OCI-M1 (cell line): ENCODE measurements at regions not wholly inside any gene's neighbourhood (a gene's known extent, or its start where the extent isn't known, plus 50 kb on each side); places are given as distances from the start of the nearest gene placed in this dataset.

ENCODE experiments used
- DNase-seq: peaks from one replicate; lab custom pipeline; 2025; lab: John Stamatoyannopoulos, UW

DNA sequence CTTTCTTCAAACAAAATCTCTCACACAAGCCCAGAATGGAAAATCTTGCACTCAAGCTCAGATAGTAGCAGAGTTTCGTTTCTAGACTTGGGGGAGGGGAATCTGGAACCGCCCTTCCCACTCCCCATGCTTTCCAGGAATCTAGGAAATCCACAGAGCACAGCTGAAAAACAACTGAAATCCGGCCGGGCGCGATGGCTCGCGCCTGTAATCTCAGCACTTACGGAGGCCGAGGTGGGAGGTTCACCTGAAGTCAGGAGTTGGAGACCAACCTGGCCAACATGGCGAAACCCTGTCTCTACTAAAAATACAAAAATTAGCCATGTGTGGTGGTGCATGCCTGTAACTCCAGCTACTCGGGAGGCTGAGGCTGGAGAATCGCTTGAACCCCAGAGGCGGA, 127.3 kb upstream of the SLC34A2 start:
- DNase-seq, result no peak

DNA sequence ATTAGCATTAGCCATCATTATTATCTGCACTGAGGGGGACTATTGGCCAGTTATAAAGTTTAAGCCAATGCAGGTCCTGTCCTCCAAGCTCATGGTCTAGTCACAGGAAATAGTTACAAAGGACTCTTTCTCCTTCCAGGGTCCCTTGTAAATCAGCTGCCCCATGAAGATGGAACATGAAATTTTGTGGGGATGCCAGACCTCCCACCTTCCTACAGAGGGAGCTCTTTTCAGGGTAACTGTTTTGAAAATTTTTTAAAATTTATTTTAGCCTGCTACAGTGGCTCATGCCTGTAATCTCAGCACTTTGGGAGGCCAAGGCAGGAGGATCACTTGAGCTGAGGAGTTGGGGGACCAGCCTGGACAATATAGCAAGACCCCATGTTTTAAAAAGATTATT, 124.4 kb upstream of the SLC34A2 start:
- no peak for DNase-seq

DNA sequence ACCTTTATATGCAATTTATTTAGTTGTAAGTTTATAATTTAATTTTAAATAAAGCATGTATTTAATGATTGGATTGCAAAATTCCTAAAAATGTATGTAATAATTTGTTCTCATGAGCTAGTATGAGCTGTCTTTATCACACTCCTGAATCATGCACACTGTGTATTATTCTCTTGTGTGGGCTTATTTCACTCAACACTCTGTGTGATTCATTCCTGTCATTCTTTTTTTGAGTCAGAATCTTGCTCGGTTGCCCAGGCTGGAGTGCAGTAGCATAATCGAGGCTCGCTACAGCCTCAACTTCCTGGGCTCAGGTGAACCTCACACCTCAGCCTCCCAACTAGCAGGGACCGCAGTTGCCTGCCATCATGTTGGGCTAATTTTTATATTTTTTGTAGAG, 123.1 kb upstream of the SLC34A2 start:
- no peak for DNase-seq

DNA sequence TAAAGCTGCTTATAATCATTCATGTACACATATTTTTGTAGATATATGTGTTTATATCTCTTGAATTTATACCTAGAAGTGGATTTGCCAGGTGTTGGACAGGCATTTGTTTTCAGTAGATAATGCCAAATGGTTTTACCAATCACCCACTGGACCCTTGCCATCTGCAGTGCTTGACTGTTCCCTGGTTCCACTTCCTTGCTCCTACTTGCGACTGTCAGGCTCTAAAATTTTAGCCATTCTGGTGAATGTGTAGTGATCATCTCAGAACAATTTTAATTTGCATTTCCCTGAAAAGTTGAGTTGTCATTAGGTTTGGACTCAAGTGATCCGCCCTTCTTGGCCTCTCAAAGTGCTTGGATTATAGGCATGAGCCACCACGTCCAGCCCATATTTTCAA, 122.4 kb upstream of the SLC34A2 start:
- DNase-seq, result no peak

DNA sequence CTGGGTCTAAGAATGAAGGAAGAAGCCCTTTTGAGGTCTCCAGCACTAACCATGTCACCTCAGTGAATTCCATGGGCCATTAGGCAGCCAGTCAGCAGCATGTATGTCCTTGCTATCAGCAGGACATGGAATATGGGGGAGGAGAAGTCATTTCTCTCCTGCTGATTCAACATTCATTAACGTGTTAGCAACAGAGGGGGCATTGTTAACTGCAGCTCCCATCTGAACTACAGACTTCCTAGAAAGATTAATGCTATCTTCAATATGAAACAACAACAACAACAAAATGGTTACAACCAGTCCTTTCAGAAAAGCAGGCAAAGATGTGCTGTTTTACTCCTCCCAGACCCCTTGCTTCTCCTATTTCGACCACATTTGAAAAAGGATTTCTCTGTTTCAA, 120.4 kb upstream of the SLC34A2 start:
- no peak for DNase-seq

DNA sequence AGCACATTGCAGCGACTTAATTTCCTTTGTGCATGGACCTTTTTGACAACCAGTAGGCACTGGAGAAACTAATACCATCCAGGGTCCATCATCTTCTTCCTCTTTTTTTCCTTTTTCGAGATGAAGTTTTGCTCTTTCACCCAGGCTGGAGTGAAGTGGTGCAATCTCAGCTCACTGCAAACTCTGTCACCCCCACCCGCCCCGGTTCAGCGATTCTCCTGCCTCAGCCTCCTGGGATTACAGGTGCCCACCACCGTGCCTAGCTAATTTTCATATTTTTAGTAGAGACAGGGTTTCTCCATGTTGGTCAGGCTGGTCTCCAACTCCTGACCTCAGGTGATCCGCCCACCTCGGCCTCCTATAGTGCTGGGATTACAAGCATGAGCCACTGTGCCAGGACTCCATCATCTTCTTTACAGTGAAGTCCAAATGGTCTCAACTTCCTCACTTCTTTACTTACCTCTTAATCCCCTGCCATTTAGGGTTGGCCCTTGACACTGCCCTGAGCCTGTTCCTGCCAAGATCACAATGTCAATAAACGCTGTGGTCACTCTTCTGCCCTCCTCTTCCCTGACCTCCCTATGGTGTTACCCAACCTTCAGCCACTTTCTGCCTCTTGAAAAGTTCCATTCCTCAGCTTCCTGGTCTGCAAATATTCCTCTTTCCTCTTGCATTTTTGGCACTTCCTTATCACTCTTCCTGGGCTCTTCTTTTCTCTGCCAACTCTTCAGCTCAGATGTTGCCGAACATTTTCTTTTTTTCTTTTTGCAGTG, 119.8 kb upstream of the SLC34A2 start:
- no peak for DNase-seq

DNA sequence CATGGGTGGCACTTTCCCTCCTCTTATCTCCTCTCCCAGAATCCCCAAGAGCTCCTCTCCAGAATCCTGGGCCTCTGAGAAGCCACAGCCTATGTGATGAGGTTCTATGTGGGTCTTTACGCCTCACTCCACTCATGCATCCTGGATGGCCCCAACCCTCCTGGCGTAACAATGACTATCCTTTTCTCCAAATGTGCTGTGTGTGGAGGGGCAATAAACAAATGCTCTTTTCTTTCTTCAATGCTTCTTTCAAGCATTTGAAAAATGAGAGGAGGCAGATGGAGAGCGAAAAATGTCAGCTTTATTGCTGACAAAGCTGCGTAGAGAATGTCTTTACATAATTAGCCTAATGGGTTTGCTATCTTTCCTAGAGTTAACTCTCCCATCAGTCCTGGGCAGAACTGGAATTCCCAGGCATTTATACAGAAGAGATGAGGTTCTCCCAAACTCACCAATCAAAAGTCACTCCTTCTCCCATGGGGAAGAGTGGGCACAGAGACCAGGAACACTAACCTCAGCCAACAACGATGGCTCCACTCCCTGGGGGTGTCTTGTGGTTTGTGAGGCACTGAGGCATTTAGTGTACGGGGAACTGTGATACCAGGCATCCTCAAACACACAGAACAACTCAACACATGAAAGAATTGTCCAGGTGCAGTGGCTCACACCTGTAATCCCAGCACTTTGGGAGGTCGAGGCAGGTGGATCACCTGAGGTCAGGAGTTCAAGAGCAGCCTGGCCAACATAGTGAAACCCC, 118.9 kb upstream of the SLC34A2 start:
- DNase-seq, result no peak

DNA sequence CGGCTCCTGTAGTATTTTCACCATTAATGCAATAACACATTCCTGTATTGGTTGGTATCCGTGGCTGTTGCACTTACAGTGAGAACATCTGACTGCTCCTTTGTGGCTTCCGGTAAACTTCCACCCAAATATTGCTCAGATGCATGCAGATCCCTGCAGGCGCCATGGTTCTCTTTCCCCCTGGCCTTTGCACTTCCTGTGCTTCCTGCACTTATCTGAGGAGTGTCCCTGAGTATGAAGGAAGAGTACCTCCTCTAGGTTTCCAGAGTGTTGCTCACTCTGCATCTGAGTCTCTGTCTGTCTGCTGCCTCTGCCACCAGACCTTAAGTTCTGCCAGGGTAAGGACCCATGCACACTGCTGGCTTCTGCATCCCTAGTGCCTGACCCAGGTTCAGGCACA, 117.2 kb upstream of the SLC34A2 start:
- DNase-seq, result no peak

DNA sequence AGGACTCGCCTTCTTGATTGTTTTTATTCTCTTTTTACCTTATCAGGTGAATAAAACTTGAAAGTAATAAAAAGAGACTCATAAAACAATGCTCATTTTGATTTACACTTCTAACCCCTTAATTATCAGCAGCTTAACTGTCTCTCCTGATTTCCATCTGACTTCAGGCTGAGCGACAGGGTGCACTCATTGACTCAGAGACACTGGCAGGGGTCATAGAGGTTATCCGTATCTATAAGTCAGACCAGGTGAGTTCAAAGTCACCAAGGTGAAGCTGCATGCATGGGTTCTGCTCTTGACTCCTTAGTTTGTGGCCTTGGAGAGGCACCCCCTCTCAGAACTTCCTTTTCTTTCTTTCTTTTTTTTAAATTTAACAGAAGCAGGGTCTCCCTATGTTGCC, 116.4 kb upstream of the SLC34A2 start:
- DNase-seq, result no peak

DNA sequence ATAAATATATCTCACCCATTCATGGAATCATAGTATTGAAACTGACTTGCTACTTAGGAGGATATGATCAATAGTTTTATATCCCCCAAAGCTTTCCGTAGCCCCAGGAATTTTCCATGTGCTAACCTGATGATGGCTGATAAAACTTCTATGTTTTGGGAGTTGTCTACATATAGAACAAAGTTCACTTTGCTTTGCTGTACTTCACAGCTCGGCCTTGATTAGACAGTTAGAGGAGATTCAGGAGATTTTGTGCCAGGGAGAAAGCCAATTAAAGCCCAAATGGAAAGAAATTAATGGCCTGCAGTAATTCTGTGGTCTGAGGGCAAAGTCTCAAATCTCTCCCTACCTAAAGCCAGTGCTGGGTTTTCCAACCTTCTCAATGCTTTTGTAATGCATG, 114.9 kb upstream of the SLC34A2 start:
- DNase-seq, result no peak

DNA sequence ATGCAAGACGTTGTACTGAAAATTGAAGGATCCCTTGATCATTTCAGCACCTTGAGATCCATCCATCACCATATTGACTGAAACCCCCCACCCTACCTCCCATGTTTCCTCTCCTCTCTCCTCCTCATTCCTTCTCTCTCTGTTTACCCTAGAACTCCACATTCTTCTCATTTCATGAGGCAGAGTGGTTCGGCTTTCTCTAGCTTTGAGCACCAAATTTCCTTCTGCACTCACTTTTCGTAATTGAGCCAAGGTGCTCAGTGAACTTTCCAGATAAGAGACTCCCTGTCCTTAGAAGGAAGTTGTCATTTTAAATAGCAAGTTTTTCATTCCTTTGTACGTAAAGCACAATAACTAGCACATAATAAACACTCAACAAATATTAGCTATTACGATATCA, 108.3 kb upstream of the SLC34A2 start:
- DNase-seq, result no peak

DNA sequence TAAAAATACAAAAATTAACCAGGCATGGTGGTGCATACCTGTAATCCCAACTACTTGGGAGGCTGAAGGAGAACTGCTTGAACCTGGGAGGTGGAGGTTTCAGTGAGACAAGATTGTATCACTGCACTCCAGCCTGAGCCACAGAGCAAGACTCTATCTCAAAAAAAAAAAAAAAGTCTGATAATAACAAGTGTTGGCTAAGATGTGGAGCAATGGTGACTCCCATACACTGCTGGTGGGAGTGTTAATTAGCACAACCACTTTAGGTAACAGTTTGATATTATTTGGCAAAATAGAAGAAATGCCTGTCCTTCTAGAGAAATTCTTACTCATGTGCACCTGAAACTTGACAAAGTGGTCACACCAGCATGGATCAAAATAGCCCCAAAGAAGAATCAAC, 106.2 kb upstream of the SLC34A2 start:
- no peak for DNase-seq

DNA sequence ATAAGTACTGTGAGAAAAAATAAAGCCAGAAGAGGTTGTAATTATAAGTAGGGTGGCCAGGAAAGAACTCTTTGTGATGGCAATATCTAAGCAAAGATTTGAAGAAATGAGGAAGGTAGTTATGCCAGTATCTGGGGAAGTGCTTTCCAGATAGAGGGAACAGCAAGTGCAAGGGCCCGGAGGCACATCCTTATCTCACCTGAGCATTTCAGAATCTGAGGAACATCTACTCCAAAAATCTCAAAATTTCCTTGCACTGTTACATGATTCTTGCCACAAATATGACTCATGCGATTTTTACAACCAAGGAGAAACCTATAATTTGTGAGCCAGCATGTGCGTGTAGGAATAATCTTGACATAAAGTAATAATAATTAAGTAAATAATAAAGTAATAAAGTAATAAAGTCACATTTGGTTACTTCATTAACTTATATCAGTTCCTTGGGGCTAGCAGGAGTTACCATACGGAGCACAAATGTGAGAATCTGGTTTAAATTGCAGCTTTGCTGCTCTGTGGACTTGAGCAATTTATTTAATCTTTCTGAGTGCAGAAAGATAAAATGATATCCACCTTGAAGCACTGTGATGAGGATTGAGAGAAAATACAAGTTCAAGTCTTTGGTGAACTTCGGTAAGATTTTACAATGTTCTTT, 105.1 kb upstream of the SLC34A2 start:
- DNase-seq, result no peak

DNA sequence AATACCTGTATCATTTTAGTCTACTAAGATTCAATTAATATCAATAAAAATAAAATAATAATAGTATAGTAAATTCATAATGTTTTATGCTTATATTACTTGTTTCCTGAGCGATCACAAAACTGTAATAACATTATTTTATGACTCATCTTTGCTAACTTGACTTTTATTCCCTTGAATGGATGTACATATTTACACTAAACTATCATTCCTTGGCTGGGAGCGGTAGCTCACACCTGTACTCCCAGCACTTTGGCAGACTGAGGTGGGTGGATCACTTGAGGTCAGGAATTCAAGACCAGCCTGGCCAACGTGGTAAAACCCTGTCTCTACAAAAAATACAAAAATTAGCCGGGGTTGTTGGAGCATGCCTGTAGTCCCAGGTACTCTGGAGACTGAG, 104.0 kb upstream of the SLC34A2 start:
- DNase-seq, result no peak

DNA sequence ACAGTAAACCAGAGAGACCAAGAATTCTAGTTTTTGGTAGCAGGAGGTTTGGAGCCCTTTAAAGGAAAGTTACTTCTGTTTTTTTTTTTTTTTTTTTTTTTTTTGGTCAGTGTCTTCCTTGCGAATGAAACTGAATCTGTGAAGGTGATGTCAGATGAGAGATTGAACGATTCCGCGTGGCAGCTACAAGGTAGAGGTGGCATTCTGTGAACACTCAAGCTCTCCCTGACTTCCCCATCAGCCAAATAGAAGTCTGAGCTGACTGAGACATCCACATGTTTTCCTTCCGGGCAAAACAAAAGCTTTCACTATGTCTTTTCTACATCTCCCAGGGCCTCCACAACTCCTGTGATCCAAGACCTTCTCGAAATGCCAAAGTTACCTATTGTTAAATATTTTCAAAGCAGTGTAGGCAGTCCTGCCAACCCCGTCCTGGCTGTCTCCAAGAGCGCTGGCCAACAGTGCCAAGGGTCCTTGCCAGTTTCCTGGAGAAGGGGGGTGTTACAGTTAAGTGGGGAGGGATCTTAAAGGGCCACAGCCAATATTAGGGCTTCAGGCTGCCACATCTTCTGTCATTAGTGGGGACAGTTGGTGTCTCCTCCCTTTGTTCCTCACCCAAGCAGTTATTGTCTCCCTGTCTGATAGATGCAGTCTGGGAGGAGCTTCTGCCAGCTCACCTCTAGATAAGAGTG, 102.9 kb upstream of the SLC34A2 start:
- peak; percentile 43 for DNase-seq

DNA sequence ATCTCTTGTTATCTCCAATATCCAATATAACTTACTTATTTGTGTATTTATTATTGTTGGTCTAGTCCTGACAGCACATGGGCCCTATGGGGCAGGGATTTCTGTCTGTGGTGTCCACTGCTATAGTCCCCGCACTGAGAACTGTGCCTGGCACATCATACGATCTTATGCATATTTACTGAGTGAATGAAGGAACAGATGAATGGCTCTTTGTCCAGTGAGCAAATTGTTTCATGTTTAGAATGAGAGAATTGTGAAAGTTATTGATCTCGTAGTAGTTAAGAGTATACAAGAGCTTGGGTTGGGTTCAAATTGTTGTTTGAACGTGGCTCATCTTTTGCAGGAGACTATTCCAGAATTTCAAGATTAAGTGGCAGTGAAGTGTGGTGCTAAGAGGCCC, 96.1 kb upstream of the SLC34A2 start:
- DNase-seq, result no peak

DNA sequence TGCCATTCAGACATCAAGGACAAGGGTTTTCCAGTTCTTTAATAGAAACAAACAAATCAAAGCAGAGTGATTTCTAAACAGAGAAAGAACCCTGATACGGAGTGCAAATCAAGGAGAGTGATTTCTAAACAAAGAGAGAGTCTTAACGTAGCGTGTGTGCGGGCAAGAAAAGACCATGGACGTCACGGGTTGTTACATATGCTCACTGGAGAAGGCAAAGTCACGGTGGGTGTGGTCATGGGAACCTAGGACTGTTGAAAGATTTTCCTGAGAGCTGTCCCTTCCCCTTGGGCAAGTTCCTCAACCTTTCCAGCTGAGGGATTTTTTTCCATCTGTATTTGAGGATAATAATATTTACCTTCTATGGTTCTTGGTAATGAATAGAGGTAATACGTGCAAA, 95.0 kb upstream of the SLC34A2 start:
- no peak for DNase-seq

DNA sequence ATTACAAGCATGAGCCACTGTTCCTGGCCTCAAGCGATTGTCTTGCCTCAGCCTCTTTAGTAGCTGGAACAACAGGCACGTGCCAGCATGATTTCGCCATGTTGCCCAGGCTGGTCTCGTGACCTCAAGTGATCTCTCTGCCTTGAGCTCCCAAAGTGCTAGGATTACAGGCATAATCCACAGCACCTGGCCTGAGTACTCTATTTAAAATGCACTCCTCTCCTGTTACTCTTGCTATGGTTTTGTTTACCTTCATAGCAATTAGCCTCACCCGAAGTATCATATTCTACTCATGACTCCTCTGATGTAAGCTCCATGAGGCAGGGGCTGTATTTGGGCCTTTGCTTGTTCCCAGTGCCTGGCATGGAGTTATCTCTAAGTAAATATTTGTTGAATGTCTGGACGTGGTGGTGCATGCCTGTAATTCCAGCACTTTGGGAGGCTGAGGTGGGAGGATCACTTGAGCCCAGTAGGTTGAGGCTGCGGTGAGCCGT, 92.5 kb upstream of the SLC34A2 start:
- DNase-seq, result no peak

DNA sequence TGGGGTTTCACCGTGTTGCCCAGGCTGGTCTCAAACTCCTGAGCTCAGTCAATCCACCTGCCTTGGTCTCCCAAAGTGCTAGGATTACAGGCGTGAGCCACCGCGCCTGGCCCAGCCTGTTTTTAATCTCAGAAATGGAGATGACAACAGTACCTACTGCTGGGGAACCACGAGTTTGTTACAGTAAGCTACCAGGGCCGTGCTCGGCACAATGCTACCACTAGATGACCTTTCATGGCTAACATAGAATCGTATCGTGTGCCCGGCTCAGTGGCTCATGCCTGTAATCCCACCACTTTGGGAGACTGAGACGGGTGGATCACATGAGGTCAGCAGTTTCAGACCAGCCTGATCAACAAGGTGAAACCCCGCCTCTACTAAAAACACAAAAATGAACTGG, 90.8 kb upstream of the SLC34A2 start:
- no peak for DNase-seq

DNA sequence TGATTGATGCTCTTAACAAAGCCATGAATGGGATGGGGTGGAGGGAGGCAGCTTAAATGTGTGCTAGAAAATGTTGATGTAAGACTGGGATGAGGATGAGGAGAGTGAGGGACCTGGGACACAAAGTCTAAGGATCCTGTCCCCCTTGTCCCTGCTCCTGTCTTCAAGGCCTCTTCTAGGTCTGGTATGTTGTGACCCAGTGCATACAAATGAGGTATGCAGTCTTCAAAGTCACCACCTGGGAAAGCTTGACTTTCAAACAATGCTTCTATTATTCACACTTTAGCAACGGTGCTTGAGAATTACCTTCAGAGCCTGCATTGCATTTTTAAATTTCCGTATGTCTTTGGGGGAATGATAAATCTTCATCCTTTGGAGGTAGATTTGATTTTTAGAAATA, 88.4 kb upstream of the SLC34A2 start:
- DNase-seq, result no peak

DNA sequence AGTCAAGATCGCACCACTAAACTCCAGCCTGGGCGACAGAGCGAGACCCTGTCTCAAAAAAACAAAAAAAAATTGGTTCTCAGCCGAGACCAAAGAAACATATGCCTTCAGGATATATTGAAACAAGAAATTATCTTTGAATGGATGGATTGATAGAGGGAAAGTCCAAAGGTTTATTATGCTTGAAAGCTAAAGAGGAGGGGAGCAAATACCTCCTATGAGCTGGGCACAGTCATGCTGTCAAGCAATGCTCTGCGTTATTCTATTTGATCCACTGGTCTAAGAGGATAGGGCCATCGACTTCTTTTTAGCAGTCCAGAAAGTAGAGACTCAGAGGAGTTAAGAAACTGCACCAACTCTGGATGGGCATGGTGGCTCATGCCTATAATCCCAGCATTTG, 85.9 kb upstream of the SLC34A2 start:
- DNase-seq, result no peak

DNA sequence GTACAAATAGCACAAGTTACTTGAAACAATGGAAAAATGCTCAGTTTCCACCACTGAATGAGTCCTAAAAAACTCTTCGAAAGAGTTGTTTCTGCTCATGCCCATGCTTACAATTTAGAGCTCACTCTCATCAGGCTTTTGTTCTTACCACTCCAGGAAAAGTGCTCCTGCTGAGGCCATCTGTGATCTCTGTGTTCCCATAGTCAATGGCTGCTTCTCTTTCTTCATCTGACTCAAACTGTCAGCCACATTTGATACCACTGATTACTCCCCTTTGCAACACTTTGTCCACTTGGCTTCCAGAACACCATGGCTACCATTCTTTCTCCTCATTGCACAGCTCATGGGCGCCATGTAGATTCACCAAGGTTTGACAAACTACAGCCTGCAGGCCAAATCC, 80.0 kb upstream of the SLC34A2 start:
- no peak for DNase-seq

DNA sequence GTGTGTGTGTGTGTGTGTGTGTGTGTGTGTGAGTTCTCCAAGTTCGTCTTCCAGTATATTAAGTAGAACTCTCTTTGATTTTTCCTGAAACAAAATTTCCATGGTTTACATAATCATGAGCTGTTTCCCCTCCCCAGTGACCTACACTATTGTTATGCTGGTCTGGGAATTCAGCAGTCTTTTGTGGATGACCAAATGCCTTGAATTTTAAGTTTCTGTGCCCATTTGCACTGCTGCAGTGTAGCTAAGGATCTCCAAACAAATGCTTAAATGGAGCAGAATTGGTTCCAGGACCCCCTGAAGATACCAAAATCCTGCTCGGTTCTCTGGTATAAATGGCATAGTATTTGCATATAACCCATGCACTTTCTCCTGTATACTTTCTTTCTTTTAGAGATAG, 77.2 kb upstream of the SLC34A2 start:
- no peak for DNase-seq
